OCI-LY1 (cell line): ENCODE measurements at regions not wholly inside any gene's neighbourhood (a gene's known extent, or its start where the extent isn't known, plus 50 kb on each side); places are given as distances from the start of the nearest gene placed in this dataset.
A peak's percentile ranks its signal among the peaks of the same experiment; 100 is the strongest.

ENCODE experiments used
- H2AFZ ChIP-seq: fragments of 200-600 bp; sonication (generic), shearing (Covaris generic); 2 replicates; pipeline ENCODE4 v1.6.0; 2014; ENCODE audit warnings: antibody characterized with exemption, mild to moderate bottlenecking, low read length
- H3F3A ChIP-seq: fragments of 200-600 bp; sonication (generic), shearing (Covaris generic); 2 replicates; pipeline ENCODE4 v1.6.0; 2014; ENCODE audit warnings: mild to moderate bottlenecking, antibody characterized with exemption, low read length, moderate library complexity; ENCODE audit not compliant: insufficient read depth
- H3K27ac ChIP-seq: fragments of 200-600 bp; sonication (generic); 2 replicates; pipeline ENCODE4 v1.5.1; 2014; ENCODE audit warnings: low read length, mixed run types, mild to moderate bottlenecking, low read depth; ENCODE audit not compliant: poor library complexity, severe bottlenecking
- H3K27me3 ChIP-seq: fragments of 200-600 bp; sonication (generic); 2 replicates; pipeline ENCODE4 v1.6.0; 2014; ENCODE audit warnings: antibody characterized with exemption, mild to moderate bottlenecking, low read length, moderate library complexity; ENCODE audit not compliant: insufficient read depth
- H3K36me3 ChIP-seq: fragments of 200-600 bp; sonication (generic); 2 replicates; pipeline ENCODE4 v1.6.1; 2014; ENCODE audit warnings: mild to moderate bottlenecking, antibody characterized with exemption, low read length, moderate library complexity, mixed read lengths; ENCODE audit not compliant: insufficient read depth
- H3K4me1 ChIP-seq: fragments of 200-600 bp; sonication (generic); 2 replicates; pipeline ENCODE4 v1.5.1; 2014; ENCODE audit warnings: mild to moderate bottlenecking, low read length, moderate library complexity; ENCODE audit not compliant: insufficient read depth, severe bottlenecking
- H3K4me2 ChIP-seq: fragments of 200-600 bp; sonication (generic), shearing (Covaris generic); 2 replicates; pipeline ENCODE4 v1.6.1; 2014; ENCODE audit warnings: low read length
- H3K4me3 ChIP-seq: fragments of 200-600 bp; sonication (generic); 2 replicates; pipeline ENCODE4 v1.5.1; 2014; ENCODE audit warnings: low read length, low read depth, mild to moderate bottlenecking, mixed read lengths; ENCODE audit not compliant: poor library complexity, severe bottlenecking
- H3K79me2 ChIP-seq: fragments of 200-600 bp; shearing (Covaris generic); 2 replicates; pipeline ENCODE4 v1.6.1; 2016; ENCODE audit warnings: mixed run types, low read length, mixed read lengths; ENCODE audit not compliant: insufficient read depth
- H3K9ac ChIP-seq: fragments of 200-600 bp; sonication (generic), shearing (Covaris generic); 2 replicates; pipeline ENCODE4 v1.6.1; 2014; ENCODE audit warnings: mild to moderate bottlenecking, low read length, mixed read lengths
- H3K9me2 ChIP-seq: fragments of 200-600 bp; sonication (generic), shearing (Covaris generic); 2 replicates; pipeline ENCODE4 v1.6.1; 2014; ENCODE audit warnings: low read depth, mild to moderate bottlenecking, low read length, mixed read lengths
- H3K9me3 ChIP-seq: fragments of 200-600 bp; shearing (Covaris generic); 2 replicates; pipeline ENCODE4 v1.6.1; 2014; ENCODE audit warnings: low read length, mixed read lengths
- H4K20me1 ChIP-seq: fragments of 200-600 bp; sonication (generic), shearing (Covaris generic); 2 replicates; pipeline ENCODE4 v1.6.0; 2016; ENCODE audit warnings: mild to moderate bottlenecking, low read length; ENCODE audit not compliant: insufficient read depth
- EZH2 ChIP-seq: fragments of 200-600 bp; sonication (generic), shearing (Covaris generic); IDR thresholded peaks from 2 replicates; pipeline ENCODE4 v1.8.0; 2017; ENCODE audit warnings: borderline replicate concordance, mixed run types, mild to moderate bottlenecking, antibody characterized with exemption, low read length, moderate library complexity, mixed read lengths
- TF ChIP-seq, protein P1 (sequence below): fragments of 200-600 bp; sonication (generic), shearing (Covaris generic); IDR thresholded peaks from 2 replicates; pipeline ENCODE4 v1.5.1; 2017; ENCODE audit warnings: mild to moderate bottlenecking, antibody characterized with exemption, low read length, moderate library complexity, mixed read lengths

DNA sequence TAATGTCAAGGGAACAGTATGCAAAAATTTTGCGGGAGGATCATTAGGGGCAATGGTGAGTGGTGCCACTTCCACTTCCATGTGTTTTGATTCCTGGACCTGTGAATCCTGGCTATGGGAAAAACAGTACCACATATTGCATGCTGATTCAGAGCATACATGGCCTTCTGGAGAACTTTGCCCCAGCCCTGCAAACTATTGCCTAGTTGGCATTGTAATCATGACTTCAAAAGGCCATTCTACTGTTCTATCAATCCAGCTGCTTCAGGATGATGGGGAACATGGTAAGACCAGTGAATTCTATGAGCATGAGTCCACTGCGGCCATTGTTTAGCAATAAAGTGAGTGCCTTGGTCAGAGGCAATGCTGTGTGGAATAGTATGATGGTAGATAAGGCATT lies 75.3 kb upstream of the ZC3H15 start:
- Histone ChIP-seq H4K20me1 (no peaks in the 10 kb centered on the region), H3K36me3 (no peaks in the 10 kb centered on the region), H3K4me3 (no peak overlapping the region), H3K9me3 (no peaks in the 10 kb centered on the region; the same call in 1 of the 2 replicates), H3K27ac (no peak overlapping the region), H3K9me2 (no peaks in the 10 kb centered on the region), H3K4me1 (no peaks in the 10 kb centered on the region), H3F3A (no peaks in the 10 kb centered on the region), H3K9ac (no peak overlapping the region), H3K79me2 (no peaks in the 10 kb centered on the region), H2AFZ (no peak overlapping the region), H3K27me3 (no peaks in the 10 kb centered on the region), H3K4me2 (no peak overlapping the region)
- no peak for TF ChIP-seq EZH2

DNA sequence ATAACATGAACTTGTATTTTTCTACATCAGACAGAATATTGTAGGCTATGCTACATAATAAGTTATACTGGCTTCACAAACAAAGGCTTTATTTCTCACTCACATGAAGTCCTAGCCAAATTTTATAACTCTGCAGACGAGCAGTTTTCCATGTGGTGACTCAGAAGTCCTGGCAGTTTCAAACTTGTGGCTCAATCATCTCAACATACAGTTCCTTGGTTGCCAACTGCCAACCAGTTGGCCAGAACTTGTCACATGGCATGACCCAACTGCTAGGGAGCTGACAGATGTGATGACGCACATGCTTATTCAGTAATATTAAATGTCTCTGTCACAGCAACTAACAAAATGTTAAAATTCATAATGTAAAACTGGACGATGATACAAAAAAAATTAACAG lies 63.8 kb upstream of the ZC3H15 start:
- no peak overlapping the region for H3K27ac ChIP-seq
- H3K79me2 ChIP-seq = no peaks in the 10 kb centered on the region
- no peak overlapping the region for H3K4me3 ChIP-seq
- H3K9me3 ChIP-seq = no peaks in the 10 kb centered on the region
- no peaks in the 10 kb centered on the region for H3F3A ChIP-seq
- TF ChIP-seq EZH2 = no peak
- no peak overlapping the region for H3K4me2 ChIP-seq
- H3K9me2 ChIP-seq = no peaks in the 10 kb centered on the region
- H2AFZ ChIP-seq = no peak overlapping the region
- H3K36me3 ChIP-seq = no peaks in the 10 kb centered on the region
- H3K9ac ChIP-seq = no peak overlapping the region
- no peaks in the 10 kb centered on the region for H4K20me1 ChIP-seq
- peaks cover 27% of the 10 kb centered on the region for H3K4me1 ChIP-seq
- no peaks in the 10 kb centered on the region for H3K27me3 ChIP-seq

DNA sequence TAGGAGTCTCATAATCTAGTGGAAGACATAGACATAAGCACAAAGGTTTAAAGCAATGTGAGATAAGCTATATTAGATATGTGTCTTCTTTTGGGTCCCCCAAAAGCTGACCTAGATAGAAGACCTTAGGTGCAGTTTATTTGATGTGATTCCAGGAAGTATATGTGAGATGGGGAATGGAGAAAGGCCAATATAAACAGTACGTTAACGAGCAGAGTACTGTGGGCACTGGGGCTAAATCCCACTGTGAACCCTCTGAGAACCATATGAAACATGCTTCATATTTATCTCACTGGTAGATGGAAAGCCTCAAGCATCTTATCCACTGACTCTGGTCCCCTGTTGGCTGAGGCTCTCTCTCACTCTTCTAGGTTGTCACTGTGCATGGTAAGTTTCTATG lies 62.6 kb upstream of the ZC3H15 start:
- no peaks in the 10 kb centered on the region for H3K9me3 ChIP-seq
- H4K20me1 ChIP-seq = no peaks in the 10 kb centered on the region
- no peak overlapping the region for H3K9ac ChIP-seq
- H3K4me3 ChIP-seq = no peak overlapping the region
- no peaks in the 10 kb centered on the region for H3K36me3 ChIP-seq
- H3F3A ChIP-seq = no peaks in the 10 kb centered on the region
- H3K27me3 ChIP-seq = no peaks in the 10 kb centered on the region
- H3K9me2 ChIP-seq = no peaks in the 10 kb centered on the region
- H3K4me1 ChIP-seq = peaks cover 35% of the 10 kb centered on the region
- H3K79me2 ChIP-seq = no peaks in the 10 kb centered on the region
- no peak overlapping the region for H2AFZ ChIP-seq
- TF ChIP-seq, protein P1, sequence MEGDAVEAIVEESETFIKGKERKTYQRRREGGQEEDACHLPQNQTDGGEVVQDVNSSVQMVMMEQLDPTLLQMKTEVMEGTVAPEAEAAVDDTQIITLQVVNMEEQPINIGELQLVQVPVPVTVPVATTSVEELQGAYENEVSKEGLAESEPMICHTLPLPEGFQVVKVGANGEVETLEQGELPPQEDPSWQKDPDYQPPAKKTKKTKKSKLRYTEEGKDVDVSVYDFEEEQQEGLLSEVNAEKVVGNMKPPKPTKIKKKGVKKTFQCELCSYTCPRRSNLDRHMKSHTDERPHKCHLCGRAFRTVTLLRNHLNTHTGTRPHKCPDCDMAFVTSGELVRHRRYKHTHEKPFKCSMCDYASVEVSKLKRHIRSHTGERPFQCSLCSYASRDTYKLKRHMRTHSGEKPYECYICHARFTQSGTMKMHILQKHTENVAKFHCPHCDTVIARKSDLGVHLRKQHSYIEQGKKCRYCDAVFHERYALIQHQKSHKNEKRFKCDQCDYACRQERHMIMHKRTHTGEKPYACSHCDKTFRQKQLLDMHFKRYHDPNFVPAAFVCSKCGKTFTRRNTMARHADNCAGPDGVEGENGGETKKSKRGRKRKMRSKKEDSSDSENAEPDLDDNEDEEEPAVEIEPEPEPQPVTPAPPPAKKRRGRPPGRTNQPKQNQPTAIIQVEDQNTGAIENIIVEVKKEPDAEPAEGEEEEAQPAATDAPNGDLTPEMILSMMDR = no peak
- no peak for TF ChIP-seq EZH2
- H3K4me2 ChIP-seq = no peak overlapping the region
- no peak overlapping the region for H3K27ac ChIP-seq

DNA sequence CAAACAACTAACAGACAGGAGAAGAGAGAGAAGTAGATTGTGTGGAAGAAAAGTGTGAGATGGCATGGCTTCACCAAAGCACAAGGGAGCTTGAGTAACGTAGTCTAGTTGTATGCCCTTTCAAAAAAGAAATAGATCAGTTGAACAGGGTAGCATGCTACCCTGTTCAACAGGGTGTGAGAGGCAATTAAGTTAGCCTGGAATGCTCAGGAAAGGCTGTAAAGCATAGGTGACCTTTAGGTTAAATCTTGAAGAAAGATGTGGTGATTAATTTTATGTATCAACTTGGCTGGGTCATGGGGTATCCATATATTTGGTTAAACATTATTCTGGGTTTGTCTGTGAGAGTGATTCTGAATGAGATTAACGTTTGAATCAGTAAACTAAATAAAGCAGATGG lies 61.8 kb upstream of the ZC3H15 start:
- no peaks in the 10 kb centered on the region for H4K20me1 ChIP-seq
- TF ChIP-seq EZH2 = no peak
- TF ChIP-seq, protein P1 = no peak
- H3K27me3 ChIP-seq = no peaks in the 10 kb centered on the region
- peaks cover 36% of the 10 kb centered on the region for H3K4me1 ChIP-seq
- no peaks in the 10 kb centered on the region for H3K36me3 ChIP-seq
- no peak overlapping the region for H3K4me2 ChIP-seq
- no peak overlapping the region for H2AFZ ChIP-seq
- H3K27ac ChIP-seq = peak overlapping the region; percentile 70
- H3K9me2 ChIP-seq = no peaks in the 10 kb centered on the region
- no peaks in the 10 kb centered on the region for H3K79me2 ChIP-seq
- H3K9me3 ChIP-seq = no peaks in the 10 kb centered on the region
- no peak overlapping the region for H3K9ac ChIP-seq
- no peaks in the 10 kb centered on the region for H3F3A ChIP-seq
- H3K4me3 ChIP-seq = no peak overlapping the region
